A172 (cell line): ENCODE measurements at regions not wholly inside any gene's neighbourhood (a gene's known extent, or its start where the extent isn't known, plus 50 kb on each side); places are given as distances from the start of the nearest gene placed in this dataset.
A peak's percentile ranks its signal among the peaks of the same experiment; 100 is the strongest.

Source experiments
- DNase-seq: peaks from one replicate; pipeline ENCODE4 v3.0.0-alpha.2; 2015; ENCODE audit warnings: low spot score

DNA sequence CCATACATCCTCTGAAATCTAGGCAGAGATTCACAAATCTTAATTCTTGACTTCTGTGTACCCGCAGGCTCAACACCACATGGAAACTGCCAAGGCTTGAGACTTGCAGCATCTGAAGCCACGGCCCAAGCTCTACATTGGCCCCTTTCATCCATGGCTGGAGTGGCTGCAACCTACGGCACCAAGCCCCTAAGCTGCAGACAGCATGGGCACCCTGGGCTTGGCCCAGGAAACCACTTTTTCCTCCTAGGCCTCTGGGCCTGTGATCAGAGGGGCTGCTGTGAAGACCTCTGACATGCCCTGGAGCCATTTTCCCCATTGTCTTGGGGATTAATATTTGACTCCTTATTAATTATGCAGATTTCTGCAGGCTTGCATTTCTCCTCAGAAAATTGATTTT lies 457.9 kb downstream of the GRIA2 start:
- DNase-seq: no peak

DNA sequence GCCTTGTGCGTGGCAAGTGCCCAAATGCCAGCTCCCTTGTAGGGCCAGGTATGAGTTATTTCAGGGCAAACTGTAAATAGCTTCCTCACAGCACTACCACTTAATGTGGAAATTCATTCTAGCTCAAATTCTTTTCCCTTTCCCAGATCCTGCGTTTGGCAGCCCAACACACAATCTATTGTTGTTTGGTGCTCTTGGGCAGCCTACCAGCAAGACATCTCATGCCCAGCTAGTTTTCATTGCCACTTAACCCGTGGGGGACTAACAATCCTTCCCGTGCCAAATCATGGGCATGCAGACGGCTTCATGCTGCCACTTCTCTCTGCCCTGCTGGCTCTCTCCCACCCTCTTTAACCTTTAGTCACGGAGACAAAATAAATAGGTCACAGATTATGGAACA lies 454.2 kb downstream of the GRIA2 start:
- DNase-seq: no peak

DNA sequence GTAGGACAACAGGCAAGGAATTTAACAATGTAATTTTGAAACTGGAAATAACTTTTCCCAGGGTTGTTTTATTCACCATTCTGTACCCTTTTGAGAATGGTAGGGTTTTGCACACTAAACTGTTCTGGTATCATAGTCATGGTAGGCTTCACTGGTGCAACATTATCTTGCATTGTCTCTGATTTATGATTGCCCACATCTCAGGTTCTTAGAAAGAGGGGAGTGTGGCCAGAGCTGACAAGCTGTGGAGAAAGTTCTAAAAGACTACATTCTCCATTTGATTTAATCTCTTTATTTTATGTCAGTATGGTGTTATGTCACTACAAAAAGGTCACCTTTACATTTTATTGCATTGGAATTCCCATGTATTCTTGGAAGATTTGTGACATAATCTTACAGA lies 447.3 kb downstream of the GRIA2 start:
- DNase-seq: no peak

DNA sequence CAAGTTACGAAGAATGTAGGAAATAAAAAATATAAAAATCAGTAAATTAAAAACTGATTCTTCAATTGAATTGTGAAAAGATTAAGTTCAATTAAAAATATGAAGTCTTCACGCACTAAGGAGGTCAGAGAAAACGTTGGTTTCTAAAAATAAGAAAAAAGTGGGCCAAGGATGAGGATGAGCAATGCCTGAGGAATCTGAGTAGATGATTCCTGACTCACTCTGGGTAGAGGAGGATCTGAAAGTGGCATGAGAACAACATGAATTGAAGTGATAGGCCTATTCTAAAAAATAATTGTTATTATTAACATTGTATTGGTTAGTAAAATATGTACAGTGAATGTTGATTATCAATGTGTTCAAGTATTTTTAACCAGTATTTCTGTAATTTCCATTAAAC lies 444.2 kb downstream of the GRIA2 start:
- DNase-seq: peak; percentile 78

DNA sequence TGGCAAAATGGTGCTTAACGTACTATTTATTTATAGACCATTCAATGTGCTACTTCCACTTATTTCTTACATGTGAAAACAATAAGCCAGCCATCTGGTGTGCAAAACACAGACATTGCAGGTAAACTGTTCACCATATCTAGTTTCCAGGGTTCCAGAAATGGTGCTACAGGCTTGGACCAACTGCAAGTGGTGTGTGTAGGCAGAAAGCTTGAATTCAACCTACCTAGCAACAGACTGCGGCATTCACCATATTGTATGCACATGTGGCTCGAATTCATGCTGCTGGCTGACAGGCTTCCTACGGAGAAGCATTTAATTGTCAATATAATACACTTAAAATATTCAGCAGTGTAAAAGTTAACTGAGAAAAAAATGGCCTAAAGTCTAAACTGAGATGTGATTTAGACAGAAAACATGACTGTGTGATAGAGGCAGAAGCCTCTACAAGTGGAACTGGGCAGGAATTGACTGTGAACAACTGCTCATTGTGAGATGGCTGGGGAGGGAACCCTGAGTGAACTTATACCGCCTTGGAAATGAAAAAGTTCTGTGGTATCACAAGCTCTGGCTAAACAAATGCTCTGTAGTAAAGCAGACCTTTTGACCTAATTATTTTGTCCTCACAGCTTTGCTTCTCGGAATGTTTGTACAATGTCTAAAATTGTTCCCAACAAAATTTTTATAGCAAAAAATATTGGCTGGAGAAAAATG lies 434.7 kb downstream of the GRIA2 start:
- DNase-seq: no peak

DNA sequence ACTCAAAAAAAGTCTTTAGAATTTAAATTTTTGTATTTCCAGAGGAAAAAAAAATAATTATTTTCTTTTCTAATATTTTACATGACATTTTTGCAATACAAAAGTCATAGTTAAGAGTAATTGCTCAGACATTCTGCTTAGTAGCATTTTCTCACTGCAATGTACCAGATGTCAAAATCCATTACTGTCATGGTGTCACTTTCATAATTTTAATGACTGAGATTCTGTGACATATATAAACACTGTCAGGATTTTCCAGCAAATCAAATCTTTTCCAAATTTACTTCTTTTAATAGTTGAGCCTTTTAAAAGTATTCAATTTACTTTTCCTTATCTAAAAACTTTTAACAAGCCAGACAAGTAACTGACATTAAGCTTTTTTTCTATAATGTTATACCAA lies 422.7 kb downstream of the GRIA2 start:
- no peak for DNase-seq

DNA sequence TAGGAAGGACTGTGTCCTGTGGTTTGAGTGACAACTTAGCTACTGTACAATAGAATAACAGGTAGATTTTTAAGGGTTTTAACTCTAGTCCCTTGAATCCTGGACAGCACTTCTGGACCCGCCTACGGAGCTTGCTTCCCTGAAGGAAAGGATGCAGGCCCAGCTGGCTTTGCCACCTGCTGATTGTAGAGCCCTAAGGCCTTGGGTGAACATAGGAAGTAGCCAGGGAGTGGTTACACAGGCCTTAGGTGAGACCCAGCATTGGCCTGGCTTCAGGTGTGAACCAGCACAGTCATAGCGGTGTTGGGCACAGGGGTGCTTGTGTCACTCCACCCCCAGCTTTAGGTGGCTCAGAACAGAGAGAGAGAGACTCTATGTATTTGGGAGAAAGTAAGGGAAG lies 413.5 kb downstream of the GRIA2 start:
- no peak for DNase-seq

DNA sequence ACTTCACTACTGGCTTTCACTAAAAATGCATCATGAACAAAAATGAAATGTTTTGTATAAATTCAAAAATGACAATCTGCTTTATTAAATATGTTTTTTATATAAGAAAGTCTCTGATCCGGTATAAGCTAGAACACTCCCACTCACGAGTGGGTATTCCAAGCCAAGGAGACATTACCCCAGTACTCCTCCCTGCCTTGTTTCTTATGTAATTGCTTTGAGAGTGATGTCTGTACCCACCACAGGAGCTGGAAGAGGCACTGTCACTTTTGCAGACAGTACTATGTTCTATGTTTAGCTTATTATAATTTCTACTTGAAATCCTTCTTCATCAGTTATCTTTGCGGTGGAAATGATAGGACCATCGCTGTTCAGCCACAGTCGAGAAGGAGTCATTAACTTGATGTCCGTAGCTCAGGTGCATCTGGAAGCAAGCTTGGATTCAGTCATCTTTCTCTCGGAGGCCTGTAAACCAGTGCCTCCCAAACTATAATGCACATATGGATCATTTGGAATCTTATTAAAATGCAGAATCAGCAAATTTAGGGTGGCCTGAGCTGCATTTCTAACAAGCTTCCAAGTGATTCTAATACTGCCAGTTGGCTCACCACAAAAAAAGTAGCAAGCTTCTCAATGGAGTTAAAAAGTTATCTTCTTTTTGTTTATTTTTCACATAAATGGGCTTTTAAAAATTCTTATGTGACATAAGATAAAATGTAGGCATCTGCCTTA lies 396.4 kb downstream of the GRIA2 start:
- no peak for DNase-seq

DNA sequence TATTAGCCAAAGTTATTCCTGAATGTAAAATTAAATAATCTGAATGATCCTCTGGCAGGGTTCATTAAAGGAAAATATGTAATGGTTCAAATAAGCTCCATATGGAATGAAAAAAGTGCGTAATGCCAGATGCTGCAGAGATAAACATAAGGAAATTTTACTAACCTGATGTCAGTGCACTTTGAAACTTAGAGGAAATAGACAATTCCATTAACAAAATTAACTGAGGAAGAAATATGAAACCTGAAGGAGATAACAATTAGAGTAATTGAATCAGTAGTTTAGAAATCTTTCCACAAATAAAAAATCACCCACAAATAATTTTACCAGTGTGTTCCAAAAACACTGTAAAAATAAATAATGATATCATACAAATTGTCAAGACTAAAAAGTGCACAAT lies 387.5 kb downstream of the GRIA2 start:
- no peak for DNase-seq

DNA sequence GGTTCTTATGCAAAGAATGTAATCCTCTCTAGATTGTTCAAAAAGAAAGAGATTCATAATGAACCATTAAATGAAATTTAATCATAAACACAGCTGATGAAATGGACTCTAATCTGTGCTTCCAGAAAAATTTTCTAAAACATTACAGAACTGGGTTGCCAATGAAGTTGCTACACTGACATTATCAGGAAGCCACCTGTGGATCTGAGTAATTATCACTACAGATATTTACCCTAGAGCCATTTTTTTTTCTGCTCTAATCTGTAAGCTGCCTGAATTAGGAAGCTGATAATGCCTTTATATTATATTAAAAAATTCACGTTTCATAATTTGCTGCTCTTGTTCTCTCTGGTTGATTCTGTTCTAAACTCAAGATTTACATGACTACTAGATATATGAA lies 380.1 kb downstream of the GRIA2 start:
- no peak for DNase-seq

DNA sequence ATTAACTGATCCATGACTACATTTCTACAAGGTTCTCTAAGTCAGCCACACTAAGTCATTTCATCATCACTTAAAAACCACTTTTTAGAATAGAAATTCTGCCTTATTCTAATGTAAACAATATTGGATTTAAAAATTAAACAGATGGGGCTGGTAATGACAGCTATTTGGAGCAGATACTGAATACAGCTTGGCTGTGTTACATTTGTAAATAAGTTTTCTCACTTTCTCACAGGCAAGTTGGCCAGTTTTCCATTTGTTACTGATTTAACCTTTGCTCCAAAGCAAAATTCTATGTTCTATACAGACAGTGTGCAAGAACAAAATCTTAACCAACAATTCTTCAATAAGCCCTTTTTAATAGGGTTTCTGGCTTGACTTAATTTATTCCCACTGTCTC lies 370.7 kb downstream of the GRIA2 start:
- no peak for DNase-seq

DNA sequence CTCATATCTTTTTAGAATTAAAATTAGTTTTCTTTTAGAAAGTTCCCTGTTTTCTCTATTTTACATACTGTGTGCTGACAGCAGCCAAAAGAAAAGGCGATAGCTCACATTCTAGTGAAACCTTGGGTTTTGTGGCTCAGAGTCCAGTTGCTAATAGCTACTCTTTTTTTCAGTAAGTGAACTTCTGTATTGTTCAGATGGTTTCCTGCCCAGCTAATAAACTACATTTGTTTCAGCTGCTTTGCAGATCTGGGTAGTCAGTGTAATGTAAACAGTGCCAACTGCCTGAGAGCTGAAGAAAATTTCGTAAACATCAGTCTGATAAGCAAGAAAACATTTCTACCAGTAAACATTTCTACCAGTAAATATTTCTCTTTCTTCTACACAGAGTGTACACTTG lies 370.2 kb downstream of the GRIA2 start:
- DNase-seq: no peak

DNA sequence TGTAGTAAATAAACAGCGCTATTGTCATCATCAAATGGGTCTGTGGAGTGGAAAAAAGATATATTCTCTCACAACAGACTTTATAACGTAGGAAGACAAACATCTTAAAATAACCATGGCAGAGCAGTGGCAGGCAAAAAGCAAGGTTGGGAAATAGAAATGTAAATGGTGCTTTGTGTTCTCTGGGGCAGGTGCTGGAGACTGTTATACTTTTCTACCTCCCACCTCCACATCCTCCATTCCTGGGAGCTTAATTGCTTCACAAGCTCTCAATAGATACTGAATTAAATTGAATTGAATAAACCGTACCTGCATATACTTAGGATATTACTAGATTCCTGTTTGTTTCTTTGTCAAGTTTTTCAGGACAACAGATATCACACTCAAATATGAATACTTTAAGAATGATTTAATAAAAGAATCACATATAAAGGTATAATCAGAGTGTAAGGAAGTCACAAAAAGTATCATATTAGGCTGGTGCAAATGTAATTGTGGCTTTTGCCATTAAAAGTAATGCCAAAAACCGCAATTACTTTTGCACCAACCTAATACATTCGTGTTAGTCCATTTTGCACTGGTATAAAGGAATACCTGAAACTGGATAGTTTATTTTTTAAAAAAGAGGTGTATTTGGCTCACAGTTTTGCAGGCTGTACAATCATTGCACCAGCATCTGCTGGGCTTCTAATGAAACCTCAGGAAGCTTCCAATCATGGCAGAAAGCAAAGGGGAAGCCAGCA lies 367.3 kb downstream of the GRIA2 start:
- DNase-seq: no peak

DNA sequence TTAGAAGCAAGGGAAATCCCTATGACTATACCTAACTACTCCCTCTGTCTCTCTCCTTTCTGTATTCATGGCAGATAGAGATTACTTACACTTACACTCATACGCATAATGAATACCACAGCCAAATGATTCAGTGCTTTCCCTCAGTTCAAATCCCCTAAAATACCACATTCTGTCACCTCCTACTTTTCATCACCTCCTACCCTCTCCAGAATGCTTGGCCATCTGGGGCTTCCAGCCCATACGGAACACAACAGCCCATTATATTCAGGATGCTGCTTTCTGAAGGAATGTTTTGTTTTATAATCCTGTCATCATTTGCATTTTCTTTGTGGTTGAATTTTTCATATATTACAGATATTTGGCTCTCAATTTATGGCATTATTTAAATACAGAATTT lies 361.6 kb downstream of the GRIA2 start:
- no peak for DNase-seq

DNA sequence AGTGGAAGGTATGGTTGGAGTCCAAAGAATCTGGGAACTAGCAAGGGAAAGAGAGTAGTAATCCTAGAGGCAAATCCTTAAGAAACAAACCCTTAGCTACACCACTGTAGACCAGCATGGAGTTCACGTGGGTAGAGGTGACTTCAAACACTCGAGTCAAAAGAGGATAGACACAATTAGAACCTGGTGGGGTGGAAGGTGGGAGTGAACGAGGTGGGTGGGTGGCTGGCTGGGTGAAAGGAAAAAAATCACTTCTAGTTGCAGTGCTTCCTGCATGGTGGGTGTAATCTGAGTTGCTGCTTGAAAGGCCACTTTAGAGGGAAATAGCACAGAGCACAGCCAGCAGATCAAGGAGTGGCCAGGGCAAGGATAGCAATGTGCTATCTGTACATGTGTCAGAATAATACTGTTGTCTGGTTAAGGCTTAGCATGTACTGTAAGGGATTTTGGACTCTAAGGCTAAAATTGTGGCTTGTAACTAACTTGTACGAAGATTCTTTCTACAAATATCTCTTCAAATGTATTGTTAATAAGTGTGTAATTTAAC lies 356.2 kb downstream of the GRIA2 start:
- DNase-seq: no peak

DNA sequence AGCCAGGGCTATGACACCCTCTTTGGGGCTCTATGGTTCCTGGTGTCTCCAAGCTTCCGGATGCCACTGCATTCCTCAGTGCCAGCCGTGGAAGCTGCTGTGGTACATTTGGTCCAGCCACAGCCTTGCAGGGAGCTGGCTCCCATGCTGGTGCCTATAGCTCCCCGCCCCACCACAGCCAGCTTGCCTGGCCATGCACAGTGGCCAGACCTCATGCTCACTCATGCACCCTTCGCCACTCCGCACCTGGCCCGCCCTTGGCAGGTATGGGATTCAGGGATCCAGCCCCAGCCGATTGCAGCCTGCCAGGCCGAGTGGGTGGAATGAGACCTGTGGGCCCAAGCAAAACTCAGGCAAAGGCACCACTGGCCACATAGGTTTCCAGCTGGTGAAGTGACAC lies 354.8 kb downstream of the GRIA2 start:
- DNase-seq: no peak

DNA sequence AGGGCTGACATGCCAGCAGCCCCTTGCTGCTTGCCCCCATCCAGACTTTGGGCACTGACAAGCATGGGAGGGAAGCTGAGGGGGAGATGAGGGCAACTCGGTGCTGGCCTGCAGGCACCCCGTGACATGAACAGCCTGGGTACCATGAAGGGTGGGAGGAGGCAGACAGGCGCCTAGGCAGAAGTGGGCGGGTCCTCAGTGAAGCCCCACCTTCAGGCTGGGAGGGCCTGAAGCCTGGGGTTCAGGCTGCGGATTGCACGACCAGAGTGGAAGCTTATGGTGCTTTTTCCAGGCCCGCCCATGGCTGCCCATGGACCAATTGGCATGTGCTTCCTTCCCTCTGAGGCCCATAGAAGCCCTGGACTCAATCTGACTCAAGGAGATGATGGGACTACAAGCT lies 354.1 kb downstream of the GRIA2 start:
- DNase-seq: no peak

DNA sequence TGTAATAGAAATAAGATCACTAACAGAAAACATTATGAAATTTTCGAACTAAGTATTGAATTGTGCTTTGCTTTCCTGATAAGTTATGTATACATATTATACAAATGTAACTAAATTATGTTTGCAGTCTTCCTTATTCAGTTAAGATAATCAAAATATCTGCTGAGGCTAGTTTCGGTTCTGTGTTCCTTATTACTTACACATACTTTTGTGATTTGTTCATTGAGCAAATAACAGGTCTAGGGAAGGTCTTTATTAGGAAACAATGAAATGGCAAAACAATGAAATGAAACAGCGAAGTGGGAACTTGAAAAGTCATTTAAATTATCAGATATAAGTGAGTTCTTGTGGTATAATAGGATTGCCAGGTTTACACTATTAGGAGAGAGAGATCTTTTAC lies 352.4 kb downstream of the GRIA2 start:
- no peak for DNase-seq

DNA sequence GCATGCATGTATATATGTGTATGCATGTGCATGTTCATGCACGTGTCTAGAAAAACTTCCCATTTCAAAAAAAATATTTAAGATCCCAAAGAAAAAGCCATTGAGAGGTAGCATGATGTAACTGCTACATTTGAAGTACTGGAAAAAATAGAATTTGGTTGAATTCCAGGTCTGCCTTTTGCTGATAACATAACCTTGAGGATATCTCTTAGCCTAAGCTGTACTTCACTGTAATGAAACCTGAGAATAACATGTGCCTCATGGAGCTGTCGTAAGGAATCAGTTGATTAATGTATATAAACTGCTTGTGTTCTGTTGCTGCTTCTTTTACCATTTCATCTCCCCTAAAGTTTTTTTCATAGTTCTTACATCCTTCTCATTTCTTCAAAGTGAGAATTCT lies 351.8 kb downstream of the GRIA2 start:
- no peak for DNase-seq

DNA sequence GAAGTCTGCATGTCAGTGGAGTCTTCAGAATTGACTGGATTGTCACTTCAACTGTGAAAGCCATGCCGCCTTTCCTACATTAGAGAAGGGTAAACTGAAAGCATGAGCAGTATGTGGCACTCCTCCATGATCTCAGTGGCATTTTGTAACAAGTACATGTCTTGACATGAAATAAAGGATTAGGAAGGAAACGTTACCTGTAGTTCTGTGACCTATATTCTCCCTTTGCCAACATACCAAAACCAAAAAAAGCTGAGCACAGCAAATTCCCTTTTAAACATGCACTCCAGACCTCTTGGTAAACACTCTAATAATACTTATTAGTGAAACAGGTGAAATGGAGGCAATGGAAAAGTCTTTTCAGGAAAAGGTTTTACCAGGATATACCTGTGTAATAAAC lies 344.2 kb downstream of the GRIA2 start:
- DNase-seq: no peak

DNA sequence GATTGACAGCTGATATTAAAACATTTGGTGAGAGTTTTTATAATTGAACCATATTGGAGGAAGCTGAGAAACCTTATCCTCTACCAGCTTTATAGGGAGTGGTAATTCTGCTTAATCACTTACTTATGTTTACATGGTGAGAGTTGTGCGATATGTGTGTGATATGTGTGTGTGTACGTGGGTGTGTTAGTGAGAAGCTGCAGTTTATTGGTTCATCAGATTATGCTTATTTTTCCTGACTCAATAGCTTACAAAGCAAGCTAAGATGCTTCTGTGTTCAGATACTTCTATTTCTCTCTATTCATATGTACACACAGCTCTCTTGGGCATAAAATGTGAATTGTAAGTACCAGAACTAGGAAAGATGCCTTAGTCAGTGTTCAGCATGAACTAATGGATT lies 343.7 kb downstream of the GRIA2 start:
- no peak for DNase-seq

DNA sequence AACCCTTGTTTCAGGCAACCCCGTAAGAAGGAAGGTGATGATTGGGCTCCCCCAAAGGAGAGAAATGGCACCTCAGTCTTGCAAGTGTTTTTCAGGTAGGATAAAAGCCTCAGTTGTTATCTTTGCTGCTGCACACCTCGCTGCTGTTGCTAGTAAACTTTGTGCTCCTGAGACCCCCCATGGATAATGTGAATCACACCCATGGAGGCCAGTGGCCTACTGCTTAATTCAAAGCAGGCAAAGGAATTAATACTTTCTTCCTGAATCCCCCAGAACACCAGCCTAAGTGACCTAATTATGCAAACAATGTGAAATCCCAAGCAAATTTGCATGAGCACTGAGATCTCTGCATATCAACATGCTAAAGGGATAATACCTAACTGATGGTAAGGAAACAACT lies 337.5 kb downstream of the GRIA2 start:
- no peak for DNase-seq

DNA sequence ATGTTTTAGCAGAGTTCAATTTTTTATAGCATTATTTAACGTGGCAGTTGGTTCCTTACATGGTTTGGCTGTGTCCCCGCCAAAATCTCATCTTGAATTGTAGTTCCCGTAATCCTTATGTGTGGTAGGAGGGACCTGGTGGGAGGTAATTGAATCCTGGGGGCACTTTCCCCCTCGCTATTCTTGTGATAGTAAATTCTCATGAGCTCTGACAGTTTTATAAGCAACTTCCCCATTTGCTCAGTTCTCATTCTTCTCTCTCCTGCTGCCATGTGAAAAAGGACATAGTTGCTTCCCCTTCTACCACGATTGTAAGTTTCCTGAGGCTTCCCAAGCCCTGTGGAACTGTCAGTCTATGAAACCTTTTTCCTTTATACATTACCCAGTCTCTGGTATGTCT lies 329.5 kb downstream of the GRIA2 start:
- no peak for DNase-seq
